ENCODE measurements at regions not wholly inside any gene's neighbourhood (a gene's known extent, or its start where the extent isn't known, plus 50 kb on each side); places are given as distances from the start of the nearest gene placed in this dataset.

- H3K79me1 ChIP-seq (ENCODE audit: low read depth in 1 of 2, low read length in 2 of 2): no peaks in the 10 kb centered on the region
- no peak overlapping the region for H2BK120ac ChIP-seq (ENCODE audit: low read depth, low read length)
- no peak overlapping the region for H3K27ac ChIP-seq (ENCODE audit: insufficient read depth, low read length)
- dilution Hi-C loops (cut with HindIII; ENCODE audit: low sequenced_read_pairs, unreplicated experiment): no loop called here
- no peak overlapping the region for H4K8ac ChIP-seq (ENCODE audit: low read depth in 2 of 2, low read length in 2 of 2)
- H2AFZ ChIP-seq (replicated peaks; ENCODE audit: low read length, poor library complexity): no peak overlapping the region
- H3K36me3 ChIP-seq (ENCODE audit: control insufficient read depth, insufficient read depth, low read length): no peaks in the 10 kb centered on the region
- no peak for ATAC-seq (ENCODE audit: low read depth)
- no peaks in the 10 kb centered on the region for H4K20me1 ChIP-seq (ENCODE audit: insufficient read depth, low read length)
- no peak overlapping the region for H4K5ac ChIP-seq (ENCODE audit: low read depth, low read length)
- H3K4me1 ChIP-seq (ENCODE audit: control insufficient read depth, insufficient read depth, low read length): no peaks in the 10 kb centered on the region
- no CpG with 5 or more reads among the region's 7 CpGs for WGBS, 2 experiments (ENCODE audit: extremely low coverage in 2 of 2, insufficient read length in 1 of 2)
- H2BK20ac ChIP-seq (ENCODE audit: low read depth, low read length): no peak overlapping the region
- intact Hi-C loops (cut with micrococcal nuclease): loop anchor here (10.0 kb wide), 1 partner anchor 57 kb away; no protein-coding TSS in a partner anchor
- H2AK5ac ChIP-seq (ENCODE audit: low read depth, low read length): no peak overlapping the region
- H3K27me3 ChIP-seq (ENCODE audit: control insufficient read depth, insufficient read depth, low read length): no peaks in the 10 kb centered on the region
- no peak overlapping the region for H3K56ac ChIP-seq (ENCODE audit: extremely low read depth, insufficient read depth, low read length)
- H4K91ac ChIP-seq (ENCODE audit: insufficient read depth, low read depth, low read length): no peak overlapping the region
- H3K9me3 ChIP-seq (ENCODE audit: control insufficient read depth, insufficient read depth, low read length): peaks cover 4% of the 10 kb centered on the region; the same call in 1 of the 2 replicates
- no peaks in the 10 kb centered on the region for H3K9me1 ChIP-seq (ENCODE audit: insufficient read depth, low read length)
- H3K9ac ChIP-seq (ENCODE audit: low read depth, low read length): no peak overlapping the region
- no peak overlapping the region for H3K4ac ChIP-seq (ENCODE audit: low read depth, low read length)
- in situ Hi-C loops (cut with MboI; ENCODE audit: low sequenced_read_pairs): no loop called here
- H2BK15ac ChIP-seq (ENCODE audit: low read depth, low read length): no peak overlapping the region
- H3K14ac ChIP-seq (replicated peaks; ENCODE audit: low read depth, low read length): no peak overlapping the region
- H3K18ac ChIP-seq (ENCODE audit: low read depth, low read length): no peak overlapping the region
- no peak overlapping the region for H2BK5ac ChIP-seq (ENCODE audit: low read depth, low read length, poor library complexity, severe bottlenecking)
- no peak overlapping the region for H3K4me3 ChIP-seq (ENCODE audit: insufficient read depth, low read depth, low read length)
- H3K4me2 ChIP-seq (ENCODE audit: low read depth, low read length): no peak overlapping the region
- no peak for DNase-seq
- BruUV-seq (replicated peaks): no TSS peak
- CTCF ChIA-PET: no interaction called here
- TF ChIP-seq BHLHE40 (IDR thresholded peaks at IDR 0.05; ENCODE audit: low read depth, low read length) (no peak), CTCF (conservative IDR thresholded peaks at IDR 0.05; ENCODE audit: low read depth, low read length) (no peak), RAD21 (IDR thresholded peaks at IDR 0.05; ENCODE audit: low read length) (no peak), MAFK (IDR thresholded peaks at IDR 0.05; ENCODE audit: low read depth, low read length) (no peak), RCOR1 (IDR thresholded peaks at IDR 0.05; ENCODE audit: insufficient replicate concordance, low read length) (no peak), SMC3 (IDR thresholded peaks at IDR 0.05; ENCODE audit: low read depth, low read length) (no peak), MAZ (IDR thresholded peaks at IDR 0.05; ENCODE audit: borderline replicate concordance, low read depth, low read length) (no peak), RFX5 (IDR thresholded peaks at IDR 0.05; ENCODE audit: low read depth, low read length) (no peak), POLR2A (IDR thresholded peaks at IDR 0.05; ENCODE audit: low read depth, low read length) (no peak)
- no peak overlapping the region for H3K23ac ChIP-seq (ENCODE audit: low read depth, low read length)
- H2AK9ac ChIP-seq (replicated peaks; ENCODE audit: low read depth, low read length, poor library complexity): no peak overlapping the region
- POLR2A ChIA-PET (ENCODE audit: unreplicated experiment): no interaction called here
These were observed 168.9 kb upstream of the CHORDC1 start for GRCh38 chr11:90391756-90392155.

Measured in IMR-90 (cell line).